ENCODE measurements at regions not wholly inside any gene's neighbourhood (a gene's known extent, or its start where the extent isn't known, plus 50 kb on each side); places are given as distances from the start of the nearest gene placed in this dataset.

DNA sequence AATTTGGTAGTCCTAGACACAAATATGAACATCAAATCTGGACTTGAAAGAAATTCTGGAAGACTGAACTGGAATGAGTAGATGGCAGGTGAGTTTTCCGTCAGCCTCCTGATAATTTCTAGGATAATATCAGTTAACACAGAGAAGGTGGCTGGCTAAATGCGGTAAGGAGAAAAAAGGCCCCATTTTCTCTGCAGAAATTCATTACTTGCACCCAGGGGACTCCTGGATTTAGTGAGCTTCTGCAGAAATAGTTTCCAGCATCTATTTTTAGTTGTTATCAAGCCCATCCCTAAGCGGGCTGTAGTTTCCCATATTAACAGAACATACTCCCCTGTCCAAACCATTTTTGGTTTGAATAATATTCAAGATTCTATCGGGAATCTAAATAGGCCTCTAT lies 181.9 kb upstream of the TCERG1L start:
- Histone ChIP-seq H3K4me1 (no peaks in the 10 kb centered on the region), H3K9me3 (peaks cover 0 to 4% (median 0%) of the 10 kb centered on the region in 3 donors), H3K36me3 (no peaks in the 10 kb centered on the region), H3K27ac (no peak overlapping the region), H3K4me3 (no peak overlapping the region), H3K27me3 (no peaks in the 10 kb centered on the region)
- ATAC-seq = no peak
- 82 to 95% methylated on average over 3 to 4 of the region's 4 CpGs for WGBS, 2 donors (ENCODE audit: low coverage in 1 of 2)
- TF ChIP-seq POLR2A (IDR thresholded peaks at IDR 0.05) = no peak
- TF ChIP-seq EP300 (IDR thresholded peaks at IDR 0.05) = no peak
- TF ChIP-seq POLR2AphosphoS5 (IDR thresholded peaks at IDR 0.05) = no peak
- TF ChIP-seq, protein P1, sequence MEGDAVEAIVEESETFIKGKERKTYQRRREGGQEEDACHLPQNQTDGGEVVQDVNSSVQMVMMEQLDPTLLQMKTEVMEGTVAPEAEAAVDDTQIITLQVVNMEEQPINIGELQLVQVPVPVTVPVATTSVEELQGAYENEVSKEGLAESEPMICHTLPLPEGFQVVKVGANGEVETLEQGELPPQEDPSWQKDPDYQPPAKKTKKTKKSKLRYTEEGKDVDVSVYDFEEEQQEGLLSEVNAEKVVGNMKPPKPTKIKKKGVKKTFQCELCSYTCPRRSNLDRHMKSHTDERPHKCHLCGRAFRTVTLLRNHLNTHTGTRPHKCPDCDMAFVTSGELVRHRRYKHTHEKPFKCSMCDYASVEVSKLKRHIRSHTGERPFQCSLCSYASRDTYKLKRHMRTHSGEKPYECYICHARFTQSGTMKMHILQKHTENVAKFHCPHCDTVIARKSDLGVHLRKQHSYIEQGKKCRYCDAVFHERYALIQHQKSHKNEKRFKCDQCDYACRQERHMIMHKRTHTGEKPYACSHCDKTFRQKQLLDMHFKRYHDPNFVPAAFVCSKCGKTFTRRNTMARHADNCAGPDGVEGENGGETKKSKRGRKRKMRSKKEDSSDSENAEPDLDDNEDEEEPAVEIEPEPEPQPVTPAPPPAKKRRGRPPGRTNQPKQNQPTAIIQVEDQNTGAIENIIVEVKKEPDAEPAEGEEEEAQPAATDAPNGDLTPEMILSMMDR (IDR thresholded peaks at IDR 0.05) = no peak

DNA sequence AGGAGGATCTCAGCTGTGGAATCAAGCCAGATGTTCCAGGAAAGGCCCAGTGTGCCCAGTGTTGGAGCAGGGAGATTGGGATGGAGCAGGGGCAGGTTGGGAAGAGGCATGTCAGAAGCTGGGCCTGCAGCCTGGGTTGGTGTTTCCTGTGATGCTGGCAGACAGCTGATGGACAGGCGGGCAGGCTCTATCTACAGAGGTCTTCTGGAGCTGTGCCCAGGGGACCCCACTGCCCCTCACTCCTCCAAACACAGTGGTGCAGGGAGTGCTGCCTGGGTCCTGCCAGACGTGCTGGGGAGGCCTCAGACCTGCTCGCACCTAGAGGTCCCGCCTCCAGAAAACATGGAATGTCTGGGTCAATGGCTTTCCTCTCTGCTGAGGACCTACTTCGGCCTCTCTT lies 182.9 kb upstream of the TCERG1L start:
- TF ChIP-seq EP300 (IDR thresholded peaks at IDR 0.05) (no peak), POLR2AphosphoS5 (IDR thresholded peaks at IDR 0.05) (no peak), POLR2A (IDR thresholded peaks at IDR 0.05) (no peak)
- TF ChIP-seq, protein P1 (IDR thresholded peaks at IDR 0.05) = no peak
- H3K27ac ChIP-seq = no peak overlapping the region
- WGBS, 2 donors (ENCODE audit: low coverage in 1 of 2) = 90 to 100% methylated on average over 1 to 2 of the region's 5 CpGs

DNA sequence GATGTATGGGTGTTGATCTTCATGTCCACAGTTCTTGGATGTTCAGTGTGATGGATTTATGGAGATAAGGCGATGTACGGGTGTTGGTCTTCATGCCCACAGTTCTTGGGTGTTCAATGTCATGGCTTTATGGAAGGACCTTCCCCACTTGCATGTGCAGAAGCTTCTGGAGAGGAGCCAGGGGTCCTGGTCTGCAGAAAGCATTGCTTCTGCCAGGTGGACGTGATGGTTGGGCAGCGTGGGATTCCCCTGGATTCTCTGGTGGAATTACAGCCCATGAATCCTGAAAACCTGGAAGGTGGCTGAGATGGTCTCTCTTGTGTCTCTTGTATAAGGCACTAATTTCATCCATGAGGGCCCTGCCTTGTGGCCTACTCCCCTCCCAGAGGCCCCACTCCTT lies 183.7 kb upstream of the TCERG1L start:
- TF ChIP-seq EP300 (IDR thresholded peaks at IDR 0.05) (no peak), POLR2A (IDR thresholded peaks at IDR 0.05) (no peak)
- WGBS, 2 donors (ENCODE audit: low coverage in 1 of 2) = 44 to 70% methylated on average over 2 of the region's 4 CpGs

More for the DNA sequence above, 182.9 kb upstream of the TCERG1L start:
- Histone ChIP-seq H3K4me1 (no peaks in the 10 kb centered on the region), H3K36me3 (no peaks in the 10 kb centered on the region), H3K9me3 (peaks cover 0 to 4% (median 0%) of the 10 kb centered on the region in 3 donors), H3K27me3 (peaks cover under 1% of the 10 kb centered on the region), H3K4me3 (no peak overlapping the region)
- ATAC-seq = no peak

DNA sequence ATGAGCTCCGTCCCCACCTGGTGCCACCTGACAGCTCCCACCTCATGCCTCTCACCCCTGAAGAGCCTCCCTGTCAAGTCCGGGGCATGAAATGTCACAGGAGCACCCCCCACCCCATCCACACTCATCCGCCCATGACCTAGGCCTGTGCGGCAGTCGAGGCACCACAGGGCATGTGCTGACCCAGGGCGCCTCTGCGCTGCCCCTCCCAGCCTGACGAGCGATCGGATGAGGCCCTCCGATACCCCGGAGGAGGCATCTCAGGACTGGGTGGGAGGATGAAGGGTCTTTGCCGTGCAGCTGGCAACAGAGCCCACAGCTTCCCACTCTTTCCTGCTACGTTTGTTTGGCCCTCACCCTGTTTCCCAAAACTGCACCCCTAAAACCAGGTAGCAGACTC lies 184.4 kb upstream of the TCERG1L start:
- 82% methylated on average over 3 of the region's 14 CpGs; no CpG with 5 or more reads in 1 of the 2 donors for whole genome bisulfite sequencing, 2 donors (ENCODE audit: low coverage in 1 of 2)
- H3K36me3 ChIP-seq = no peaks in the 10 kb centered on the region
- ATAC-seq = no peak

More for the DNA sequence above, 183.7 kb upstream of the TCERG1L start:
- no peaks in the 10 kb centered on the region for H3K4me1 ChIP-seq
- H3K27ac ChIP-seq = no peak overlapping the region
- ATAC-seq = no peak
- peaks cover 0 to 4% (median 0%) of the 10 kb centered on the region in 3 donors for H3K9me3 ChIP-seq
- no peak overlapping the region for H3K4me3 ChIP-seq
- H3K27me3 ChIP-seq = peaks cover 5% of the 10 kb centered on the region
- H3K36me3 ChIP-seq = no peaks in the 10 kb centered on the region

DNA sequence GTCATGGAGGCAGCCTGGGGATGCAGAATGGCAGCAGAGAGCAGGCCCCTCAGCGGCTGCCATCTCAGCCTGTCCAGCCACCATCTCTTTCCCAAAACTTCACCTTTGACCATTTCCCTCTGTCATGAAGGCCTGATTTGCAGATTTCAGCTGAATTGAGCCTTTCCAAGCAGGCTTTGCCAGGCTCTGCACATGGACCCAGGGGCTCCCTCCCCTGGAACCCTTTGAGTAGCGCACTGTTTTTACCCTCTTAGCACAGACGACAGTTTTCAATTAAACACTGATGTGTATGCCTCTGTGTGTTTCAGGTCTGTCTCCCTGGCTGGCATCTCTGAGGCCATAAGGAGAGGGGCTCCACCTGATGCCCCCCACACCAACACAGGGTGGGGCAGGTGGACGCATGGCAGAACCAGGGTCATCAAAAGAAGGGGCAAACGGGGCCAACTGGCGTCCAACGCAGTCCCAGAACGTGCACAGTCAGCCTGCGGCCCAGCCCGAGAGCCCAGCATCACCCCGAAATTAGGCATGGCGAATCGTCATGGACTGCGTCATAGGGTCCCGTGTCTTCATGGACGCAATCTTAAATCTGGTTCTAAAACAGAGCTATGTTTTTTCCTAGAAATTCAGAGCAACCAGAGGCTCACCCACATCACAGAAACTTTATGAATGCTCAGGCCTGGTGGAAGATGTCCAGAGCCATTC lies 185.0 kb upstream of the TCERG1L start:
- Histone ChIP-seq H3K4me3 (no peak overlapping the region), H3K9me3 (peaks cover 0 to 13% (median 0%) of the 10 kb centered on the region in 3 donors), H3K4me1 (no peaks in the 10 kb centered on the region), H3K27ac (no peak overlapping the region), H3K27me3 (peaks cover 5% of the 10 kb centered on the region), H3K36me3 (no peaks in the 10 kb centered on the region)
- ATAC-seq = no peak
- TF ChIP-seq POLR2AphosphoS5 (IDR thresholded peaks at IDR 0.05) (no peak), EP300 (IDR thresholded peaks at IDR 0.05) (no peak)
- 83 to 89% methylated on average over 3 to 9 of the region's 16 CpGs for WGBS, 2 donors (ENCODE audit: low coverage in 1 of 2)

More for the DNA sequence above, 184.4 kb upstream of the TCERG1L start:
- H3K27me3 ChIP-seq = peaks cover 5% of the 10 kb centered on the region
- TF ChIP-seq EP300 (IDR thresholded peaks at IDR 0.05) = no peak
- no peaks in the 10 kb centered on the region for H3K4me1 ChIP-seq
- no peak overlapping the region for H3K4me3 ChIP-seq
- H3K27ac ChIP-seq = no peak overlapping the region
- peaks cover 0 to 9% (median 0%) of the 10 kb centered on the region in 3 donors for H3K9me3 ChIP-seq

DNA sequence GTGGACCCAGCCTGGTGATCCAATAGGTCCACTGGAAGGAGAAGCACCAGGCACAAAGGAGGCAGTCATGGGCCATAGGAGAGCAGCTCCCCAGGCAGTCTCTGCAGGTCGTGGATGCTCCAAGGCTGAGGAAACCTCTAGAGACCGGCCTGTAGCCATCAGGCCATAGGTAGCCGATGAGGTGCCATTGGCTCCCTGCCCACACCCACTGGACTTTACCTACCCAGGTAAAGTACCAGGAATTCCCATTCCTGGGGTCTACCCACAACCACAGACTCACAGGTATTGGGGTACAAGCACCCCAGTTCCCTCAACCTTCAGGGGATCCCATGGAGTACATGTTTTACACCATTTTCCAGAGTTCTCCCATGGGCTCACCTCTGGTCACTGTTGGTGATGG lies 188.0 kb upstream of the TCERG1L start:
- 80% methylated on average over 1 of the region's 3 CpGs; no CpG with 5 or more reads in 1 of the 2 donors for WGBS, 2 donors (ENCODE audit: low coverage in 1 of 2)
- TF ChIP-seq POLR2AphosphoS5 (IDR thresholded peaks at IDR 0.05) (no peak), POLR2A (IDR thresholded peaks at IDR 0.05) (no peak), EP300 (IDR thresholded peaks at IDR 0.05) (no peak)
- TF ChIP-seq, protein P1 (IDR thresholded peaks at IDR 0.05) = no peak
- ATAC-seq = no peak
- H3K4me3 ChIP-seq = no peak overlapping the region
- H3K36me3 ChIP-seq = no peaks in the 10 kb centered on the region
- no peaks in the 10 kb centered on the region for H3K4me1 ChIP-seq
- H3K27ac ChIP-seq = no peak overlapping the region
- H3K9me3 ChIP-seq = peaks cover 0 to 40% (median 0%) of the 10 kb centered on the region in 3 donors
- H3K27me3 ChIP-seq = peaks cover 5% of the 10 kb centered on the region

All from gastroesophageal sphincter (tissue), 4 donors.